ENCODE measurements at regions not wholly inside any gene's neighbourhood (a gene's known extent, or its start where the extent isn't known, plus 50 kb on each side); places are given as distances from the start of the nearest gene placed in this dataset.

DNA sequence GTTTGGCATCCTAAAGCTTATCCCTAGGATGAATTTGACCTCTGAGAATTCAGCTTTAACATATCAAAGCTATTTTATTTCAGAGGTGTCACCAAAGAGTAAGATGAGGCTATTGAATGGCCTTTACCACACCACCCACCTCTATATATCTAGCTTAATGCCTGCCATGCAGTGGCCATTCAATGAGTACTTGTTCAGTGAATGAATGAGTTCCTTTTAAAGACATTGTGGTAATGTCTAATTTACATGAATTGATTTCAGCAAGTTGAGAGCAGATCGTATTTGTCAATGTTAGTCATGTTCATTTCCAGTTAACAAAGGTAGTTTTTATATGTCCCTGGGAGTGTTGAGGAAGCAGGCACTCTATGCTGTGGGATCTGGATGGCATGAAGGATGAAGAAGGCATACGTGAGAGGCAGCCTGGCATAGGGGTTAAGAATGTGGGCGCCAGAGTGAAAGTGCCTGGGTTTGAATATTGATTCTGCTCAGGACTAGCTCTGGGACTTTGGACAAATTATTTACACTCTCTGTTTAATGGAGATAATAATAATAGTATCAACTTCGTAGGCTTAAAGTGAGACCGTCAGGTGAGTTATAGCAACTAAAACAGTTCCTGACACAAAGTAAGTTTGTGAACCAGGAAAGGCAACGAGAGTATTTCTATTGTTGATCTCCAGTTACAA is 434.1 kb upstream of the CHST9 start:
- DNase-seq: no peak

DNA sequence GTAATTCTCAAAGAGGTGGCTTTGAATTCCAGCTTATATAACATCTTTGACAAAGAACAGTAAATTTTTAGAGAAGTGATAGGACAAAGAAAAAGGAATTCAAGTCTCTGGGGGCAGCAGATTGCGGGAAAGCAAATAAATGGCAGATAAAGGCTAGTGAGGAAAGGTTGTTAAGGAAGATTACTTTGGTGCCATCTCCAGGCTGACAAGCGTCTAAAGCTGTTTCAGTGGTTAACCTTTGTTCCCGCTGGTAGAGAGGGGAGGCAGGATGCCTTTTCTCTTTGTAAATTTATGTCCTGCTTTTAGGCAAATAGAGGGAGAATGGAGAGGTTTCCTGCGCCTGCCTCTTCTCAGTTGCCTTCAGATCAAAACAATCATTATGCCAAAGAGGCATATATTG is 431.2 kb upstream of the CHST9 start:
- no peak for DNase-seq

DNA sequence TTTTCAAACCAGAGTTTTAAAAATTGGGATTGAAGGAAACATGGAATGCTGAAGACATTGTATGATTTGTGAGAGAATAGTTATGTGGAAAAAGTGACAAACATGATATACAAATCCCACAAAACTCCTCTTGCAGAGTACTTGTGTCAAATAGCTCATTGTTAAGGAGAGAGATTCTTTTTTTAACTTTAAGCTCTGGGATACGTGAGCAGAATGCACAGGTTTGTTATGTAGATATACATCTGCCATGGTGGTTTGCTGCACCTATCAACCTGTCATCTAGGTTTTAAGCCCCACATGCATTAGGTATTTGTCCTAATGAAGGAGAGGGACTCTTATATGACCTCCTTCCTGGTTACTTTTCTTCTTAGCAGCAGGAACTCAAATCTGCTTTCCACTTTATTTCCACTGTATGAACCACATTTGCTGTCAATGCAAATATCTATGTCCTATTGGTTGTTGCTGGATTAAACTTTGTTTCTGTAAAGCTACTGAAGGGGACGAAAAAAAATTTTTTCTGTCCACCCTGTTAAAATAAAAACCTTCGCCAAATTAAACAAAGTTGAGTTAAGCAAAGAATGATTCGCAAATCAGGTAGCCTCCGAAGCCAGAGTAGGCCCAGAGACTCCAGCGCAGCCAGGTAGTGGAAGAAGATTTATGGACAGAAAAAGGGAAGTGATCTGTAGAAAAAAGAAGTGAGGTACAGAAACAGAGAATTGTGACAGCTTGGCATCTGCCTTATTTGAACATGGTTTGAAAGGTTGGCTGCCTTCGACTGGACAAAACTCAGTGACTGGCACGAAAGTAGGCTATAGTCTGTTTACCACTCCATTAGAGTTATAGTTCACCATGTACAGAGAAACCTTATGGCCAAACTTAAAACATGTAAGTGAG is 430.1 kb upstream of the CHST9 start:
- no peak for DNase-seq

DNA sequence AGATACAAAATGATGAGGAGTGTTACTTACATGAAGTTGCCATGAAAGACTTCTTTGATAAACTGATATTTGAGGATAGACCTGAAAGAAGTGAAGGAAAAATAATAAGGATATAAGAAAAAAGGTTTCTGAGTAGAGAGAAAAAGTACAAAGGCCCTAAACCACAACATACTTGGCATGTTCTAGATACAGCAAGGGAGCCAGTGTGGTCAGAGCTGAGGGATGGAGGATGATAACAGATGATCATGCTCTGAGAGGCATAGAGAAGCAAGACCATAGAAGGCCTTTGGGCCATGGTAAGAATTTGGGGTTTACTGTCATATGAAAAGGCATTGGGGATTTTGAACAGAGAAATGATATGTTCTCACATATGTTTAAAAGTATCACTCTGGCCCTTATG is 424.1 kb upstream of the CHST9 start:
- no peak for DNase-seq

DNA sequence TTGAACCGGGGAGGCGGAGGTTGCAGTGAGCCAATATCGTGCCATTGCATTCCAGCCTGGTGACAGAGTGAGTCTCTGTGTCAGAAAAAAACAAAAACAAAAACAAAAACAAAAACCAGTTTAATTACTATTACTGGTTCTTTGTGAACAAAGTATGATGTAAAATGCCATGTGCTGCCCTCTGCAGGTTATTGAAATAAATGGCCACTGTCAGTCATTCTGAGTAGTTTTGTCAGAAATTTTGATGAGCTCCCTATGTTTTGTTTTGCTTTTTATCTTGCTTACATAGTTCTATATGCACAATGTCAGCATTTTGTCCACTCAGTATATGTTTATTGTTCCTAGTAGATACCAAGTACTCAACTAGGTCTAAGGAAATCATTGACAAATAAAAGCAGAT is 423.6 kb upstream of the CHST9 start:
- DNase-seq: no peak

DNA sequence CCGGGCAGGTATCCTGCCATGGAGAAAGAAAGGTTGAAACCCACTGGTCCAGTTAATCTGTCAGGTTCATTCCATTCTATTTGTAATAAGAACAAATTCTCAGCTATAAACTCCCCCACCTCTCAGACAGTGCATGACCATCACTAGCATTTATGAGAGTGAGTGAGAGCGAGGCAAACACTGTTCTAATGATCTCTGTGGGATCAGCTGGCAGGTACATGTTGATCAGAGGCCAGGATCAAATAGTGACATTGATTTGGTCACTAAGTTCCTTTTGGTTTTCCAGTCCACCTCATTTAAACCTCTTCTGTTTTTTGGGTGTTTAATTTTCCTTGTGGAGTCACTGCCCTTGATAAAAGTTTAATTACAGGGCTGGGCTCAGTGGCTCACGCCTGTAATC is 423.1 kb upstream of the CHST9 start:
- DNase-seq: no peak

DNA sequence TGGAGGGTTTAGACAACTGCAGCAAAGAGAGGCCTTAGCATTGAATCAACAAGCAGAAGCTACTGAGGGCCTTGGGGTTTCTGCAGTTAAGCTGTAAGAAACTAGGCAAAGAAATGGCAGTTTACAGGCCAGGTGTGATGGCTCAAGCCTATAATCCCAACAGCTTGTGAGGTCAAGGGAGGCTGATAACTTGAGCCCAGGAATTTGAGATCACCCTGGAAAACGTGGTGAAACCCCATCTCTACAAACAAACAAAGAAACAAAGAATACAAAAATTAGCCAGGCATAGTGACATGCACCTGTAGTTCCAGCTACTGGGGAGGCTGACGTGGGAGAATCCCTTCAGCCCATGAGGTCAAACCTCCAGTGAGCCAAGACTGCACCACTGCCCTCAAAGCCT is 421.6 kb upstream of the CHST9 start:
- DNase-seq: no peak

DNA sequence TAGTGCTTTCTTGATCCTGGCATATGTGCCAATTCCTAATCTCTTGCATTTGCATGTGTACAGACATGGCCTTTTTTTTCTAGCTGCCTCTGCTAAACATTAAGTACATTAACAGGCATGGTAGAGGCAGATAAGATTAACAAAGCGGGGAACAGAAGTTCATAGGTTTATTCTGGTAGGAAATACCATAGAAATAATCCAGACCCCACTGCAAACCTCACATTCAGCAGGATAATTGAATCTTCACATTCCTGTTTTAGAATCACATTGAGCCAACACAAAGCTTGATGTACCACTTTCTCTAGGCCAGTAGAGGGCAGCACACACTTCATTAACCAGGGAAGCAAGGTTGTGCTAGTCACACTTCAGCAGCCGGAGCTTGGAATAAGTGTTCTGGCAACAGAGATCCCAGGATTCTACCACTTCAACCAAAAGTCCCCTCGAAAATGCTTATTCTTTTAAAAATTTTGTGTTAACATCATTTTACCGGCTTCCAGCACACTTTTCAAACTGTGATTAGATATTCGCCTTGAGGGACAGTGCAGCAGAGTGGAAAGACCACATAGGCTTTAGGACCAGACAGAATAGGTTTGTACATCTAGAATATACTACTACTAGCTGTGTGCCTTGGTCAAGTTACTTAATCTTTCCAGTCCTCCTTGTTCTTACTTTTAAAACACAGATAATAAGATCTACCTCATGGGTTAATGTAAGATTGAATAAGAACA is 420.2 kb upstream of the CHST9 start:
- peak; percentile 1 for DNase-seq

DNA sequence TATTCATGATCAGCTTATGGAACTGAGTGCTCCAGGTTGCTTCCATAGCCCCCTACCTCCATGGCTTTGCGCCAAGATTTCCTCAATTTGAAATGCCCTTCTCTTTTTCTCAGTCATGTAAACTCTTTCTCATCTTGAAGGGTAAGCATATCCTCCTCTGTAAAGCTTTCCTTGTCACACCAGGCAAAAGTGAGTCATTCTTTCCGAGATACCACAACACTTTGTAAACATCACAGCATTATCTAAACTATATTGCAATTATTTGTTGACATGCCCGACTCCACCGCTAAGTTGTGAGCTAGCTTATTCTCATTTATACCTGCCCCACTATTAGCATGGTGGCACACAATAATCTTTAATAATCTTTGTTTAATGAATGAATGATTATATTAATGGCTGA is 419.5 kb upstream of the CHST9 start:
- DNase-seq: no peak

DNA sequence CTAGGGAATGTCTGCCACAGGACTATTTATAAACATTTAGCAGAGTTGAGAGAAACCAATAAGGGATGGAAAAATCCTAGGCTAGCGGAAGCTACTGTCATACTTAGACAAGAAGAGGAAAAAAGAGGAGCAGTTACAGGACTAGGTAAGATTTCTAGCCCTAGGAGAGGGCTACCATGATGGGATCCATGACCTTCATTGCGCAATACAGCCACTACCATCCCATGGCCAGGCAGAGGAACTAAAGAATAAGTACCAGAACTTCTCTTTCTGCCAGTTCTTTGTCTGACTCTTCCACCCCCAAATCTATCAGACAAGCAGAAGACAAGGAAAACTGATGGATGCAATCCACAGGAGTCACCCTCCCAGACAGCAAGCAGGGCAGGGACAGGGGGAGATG is 417.0 kb upstream of the CHST9 start:
- DNase-seq: no peak

DNA sequence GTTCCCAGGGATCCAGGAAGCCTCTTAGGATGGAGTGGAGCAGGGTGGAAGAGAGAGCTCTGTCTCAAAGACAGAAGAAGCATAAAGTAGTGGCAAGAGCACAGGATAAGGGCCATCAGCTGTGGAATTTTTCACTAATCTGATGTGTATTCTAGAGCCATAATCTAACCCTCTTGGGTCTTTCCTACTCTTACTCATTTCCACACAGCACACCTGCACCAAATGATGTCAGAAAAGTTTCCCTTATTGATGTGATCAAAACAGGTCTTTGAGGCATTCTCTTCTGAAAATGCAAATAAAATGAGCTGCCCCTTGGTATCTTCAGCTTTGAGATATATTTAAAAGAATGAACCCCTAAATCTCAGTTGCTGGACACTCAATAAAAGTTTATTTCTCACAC is 415.1 kb upstream of the CHST9 start:
- no peak for DNase-seq

DNA sequence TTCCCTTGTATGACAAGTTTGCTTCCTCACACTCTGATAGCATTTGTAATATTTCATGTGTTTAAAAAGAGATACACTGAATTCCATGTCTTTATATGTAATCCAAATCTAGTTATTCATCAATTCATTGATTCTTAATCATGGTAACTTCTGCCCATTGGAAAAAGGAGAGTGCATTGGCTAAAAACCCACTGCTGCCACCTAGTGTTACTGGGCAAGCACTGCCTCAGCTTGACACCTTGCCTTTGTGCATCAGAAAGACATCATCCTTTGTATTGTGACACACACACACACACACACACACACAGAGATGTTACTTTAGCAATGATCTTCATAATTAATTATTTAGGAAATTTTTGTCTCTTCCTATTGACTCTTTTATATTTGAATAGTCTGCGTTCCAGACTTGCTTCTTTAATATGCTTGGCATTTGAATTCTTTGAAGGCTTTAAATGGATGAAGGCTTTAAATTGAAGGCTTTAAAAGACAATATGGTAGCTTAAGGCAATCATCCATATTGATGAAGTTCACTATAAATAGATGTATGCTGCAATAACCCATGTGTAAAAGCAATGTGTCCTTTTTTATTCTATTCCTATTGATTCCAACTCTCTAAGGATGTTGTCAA is 414.2 kb upstream of the CHST9 start:
- DNase-seq: peak; percentile 8

DNA sequence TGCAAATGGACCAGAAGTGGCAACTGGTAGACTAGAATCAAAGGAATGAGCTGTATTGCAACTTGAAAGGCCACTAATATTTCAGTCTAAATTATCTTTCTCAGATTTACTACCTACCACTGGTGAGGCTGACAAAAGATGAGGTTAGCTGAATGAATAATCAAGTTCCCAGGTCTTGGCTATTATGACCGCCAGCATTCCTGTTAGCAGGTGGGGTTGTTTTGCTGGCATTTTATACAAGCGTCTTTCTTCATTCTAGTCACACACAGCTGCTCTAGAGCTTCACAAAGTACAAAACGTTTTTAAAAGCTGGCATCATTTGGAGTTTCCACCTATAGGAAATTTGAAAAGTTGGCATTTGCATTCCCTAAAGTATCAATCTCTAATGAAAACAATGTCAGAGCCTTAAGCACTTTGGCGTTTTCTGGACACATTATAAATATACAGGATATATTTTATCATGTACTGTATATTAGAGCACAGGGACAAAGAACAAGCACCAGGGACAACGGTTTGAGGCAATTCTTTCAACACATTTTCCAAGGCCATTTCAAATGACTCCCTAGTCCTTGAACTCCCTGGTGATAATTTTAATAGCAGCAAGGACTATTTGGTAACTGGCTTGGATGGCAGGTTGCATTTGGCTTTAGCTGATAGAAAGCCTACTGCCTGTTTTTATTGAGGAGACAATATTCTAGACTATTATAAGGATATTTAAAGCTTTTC is 410.2 kb upstream of the CHST9 start:
- DNase-seq: no peak

DNA sequence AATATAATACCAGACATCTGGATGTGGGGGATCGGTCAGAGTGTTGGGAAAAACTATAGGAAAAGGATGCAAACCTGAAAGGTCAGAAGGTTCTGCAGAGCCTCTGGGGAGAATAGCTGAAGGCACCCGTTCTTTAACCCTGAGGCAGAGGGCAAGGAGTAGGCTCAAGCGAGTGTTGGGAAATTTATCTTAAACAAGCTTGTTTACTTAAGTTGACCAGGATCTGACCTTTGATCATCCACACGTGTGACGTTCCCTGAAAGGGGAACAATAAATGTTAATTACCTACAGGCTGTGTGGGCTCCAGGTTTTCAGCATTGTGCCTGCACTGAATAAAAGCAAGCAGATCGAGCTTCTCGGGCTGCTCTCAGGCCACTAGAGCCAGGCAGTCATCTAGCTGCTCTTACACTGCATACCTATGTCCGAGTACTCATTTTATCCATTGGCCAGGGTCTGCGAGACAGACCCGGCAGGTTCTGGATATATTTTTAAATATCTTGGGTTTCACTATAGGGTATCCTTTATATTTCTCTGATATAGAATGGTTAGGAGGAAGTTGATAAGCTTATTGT is 400.6 kb upstream of the CHST9 start:
- no peak for DNase-seq

DNA sequence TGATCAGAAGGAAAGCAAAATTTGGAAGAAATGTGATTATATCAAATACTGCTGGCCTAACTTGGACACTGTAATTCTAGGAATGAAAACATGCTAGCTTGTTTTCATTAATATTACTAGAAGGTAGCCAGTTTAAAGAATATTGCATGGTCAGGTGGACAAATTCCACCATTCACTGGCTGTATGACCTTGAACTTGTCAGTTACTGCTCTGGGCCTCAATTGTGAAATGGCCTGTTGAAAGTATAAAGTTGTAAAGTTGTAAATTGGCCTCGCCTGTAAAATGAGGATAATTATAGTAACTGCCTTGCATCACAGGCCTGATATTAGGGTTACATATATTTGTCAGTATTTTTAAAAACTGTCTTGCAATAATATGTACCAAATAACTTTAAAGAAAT is 398.4 kb upstream of the CHST9 start:
- DNase-seq: no peak

DNA sequence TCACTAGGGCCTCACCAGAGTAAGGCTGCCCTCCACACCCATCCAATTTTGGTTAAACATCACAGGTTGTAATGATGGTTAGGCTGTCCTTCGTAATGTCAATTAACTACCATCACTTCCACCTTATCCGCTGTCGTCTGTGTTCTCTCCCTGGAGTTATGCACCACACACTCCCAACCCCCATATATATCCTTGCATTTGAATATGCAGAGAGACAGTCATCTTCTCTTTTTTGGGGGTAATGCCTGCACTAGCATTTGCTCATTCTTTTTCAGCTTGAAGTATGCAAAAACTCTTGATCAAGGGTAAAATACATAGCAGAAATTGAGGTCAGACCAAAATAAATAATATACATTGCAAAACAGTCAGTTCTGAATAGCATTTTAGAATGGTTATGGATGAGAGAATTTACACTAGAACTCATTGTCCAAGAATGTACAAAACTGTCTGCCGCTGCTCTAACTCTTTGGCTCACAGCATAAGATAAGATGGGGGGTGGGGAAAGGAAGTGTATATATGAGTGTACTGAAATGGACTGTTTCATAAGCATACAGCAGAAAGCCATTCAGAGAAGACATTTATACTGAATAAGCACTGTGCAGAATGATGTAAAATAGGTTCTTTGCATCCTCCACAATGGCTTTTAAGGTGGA is 397.8 kb upstream of the CHST9 start:
- no peak for DNase-seq

DNA sequence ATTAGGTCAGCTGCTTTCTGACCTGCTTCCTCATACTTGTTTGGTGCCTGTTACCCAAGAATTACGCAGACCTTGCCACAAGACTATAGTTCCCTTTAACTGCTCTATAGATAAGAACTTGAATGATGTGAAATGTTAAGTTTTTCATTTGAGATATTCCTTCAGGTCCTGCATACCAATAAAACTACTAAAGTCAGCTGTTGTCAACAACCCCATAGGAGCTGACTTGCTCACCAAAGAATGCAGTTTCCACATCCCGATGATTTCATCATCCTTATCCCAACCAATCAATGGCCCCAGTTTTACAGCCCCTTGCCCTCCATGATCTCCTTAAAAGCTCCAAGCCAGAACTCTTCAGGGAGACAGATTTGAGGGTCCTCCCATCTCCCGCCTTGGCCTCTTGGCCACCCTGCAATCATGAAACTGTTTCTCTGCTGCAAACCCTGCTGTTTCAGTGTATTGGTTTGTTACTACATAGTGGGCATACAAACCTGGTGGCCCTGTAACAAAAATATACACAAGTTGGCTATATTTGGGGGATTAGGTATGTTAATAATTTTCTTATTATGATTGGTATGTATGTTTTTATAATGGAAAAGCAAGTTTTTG is 396.3 kb upstream of the CHST9 start:
- no peak for DNase-seq

DNA sequence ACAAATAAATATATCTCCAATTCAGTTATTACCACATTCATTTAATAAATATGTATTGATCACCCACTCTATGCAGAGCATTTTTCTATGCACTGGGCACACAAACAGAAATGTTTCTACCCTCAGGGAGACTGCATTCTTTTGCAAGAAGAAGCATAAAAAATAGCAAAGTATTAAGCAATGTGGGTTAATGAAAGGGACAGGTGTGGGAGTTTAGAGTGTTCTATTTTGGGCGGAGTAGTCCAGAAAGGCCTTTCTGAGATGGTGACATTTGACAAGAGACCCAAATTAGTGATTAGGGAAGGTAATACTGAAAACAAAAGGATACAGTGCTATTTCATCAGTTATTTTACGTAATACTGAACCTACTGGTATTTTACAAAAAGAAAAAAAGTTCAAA is 394.3 kb upstream of the CHST9 start:
- no peak for DNase-seq

DNA sequence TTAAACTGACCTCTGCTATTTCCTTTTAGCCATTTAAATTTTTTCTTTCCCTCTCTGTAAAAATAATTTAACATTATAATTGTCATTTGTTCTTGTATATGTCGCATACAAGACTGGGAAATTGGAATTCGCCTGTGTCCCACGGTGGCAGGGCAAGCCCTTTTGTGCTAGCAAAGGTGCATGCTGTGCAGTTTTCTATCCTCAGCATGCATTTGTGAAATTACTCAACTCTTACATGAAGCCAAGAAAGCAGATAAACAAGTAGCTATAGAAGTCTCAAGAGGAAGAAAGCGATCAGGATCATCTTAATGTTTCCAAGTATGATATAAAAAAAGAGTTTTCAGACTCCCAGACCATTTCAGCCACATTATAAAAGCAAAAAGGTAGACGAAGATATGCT is 392.6 kb upstream of the CHST9 start:
- no peak for DNase-seq

DNA sequence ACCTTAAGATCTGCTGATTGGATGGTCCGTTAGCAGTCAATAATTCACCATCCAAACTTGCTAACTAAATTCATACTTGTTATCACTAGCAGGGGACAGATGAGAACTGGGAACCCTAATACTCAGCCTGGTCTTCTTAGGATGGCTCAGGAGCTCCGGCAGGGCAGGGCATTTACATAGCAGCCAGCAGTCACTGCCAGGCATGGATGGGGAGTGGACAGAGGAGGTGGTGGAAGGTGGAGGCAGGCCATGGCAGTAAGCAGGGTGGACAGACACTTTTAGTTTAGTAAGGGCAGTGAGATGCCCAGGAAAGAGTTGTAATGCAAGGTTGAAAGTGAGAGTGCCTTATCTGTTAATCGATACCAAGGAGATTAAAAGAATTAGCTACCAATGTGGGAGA is 392.2 kb upstream of the CHST9 start:
- no peak for DNase-seq

DNA sequence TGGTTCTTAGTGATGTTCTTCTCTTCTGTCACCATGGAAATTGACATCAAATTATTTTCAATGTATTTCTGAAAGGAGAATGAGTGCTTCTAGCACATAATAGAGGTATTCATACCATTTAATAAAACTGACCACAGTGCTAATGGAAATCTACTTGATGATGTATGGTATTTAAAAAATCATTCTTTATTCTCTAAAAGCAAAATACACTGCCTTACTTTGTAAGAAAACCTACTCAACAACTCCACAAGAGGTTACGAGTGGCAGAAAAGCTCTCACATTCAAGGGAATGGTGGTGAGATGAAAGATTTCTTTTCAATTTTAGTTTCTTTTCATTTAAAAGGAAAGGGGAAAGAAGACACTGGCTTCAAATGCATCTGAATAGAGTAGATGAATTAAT is 382.3 kb upstream of the CHST9 start:
- no peak for DNase-seq
